ENCODE measurements at regions not wholly inside any gene's neighbourhood (a gene's known extent, or its start where the extent isn't known, plus 50 kb on each side); places are given as distances from the start of the nearest gene placed in this dataset.

- no peak for DNase-seq (ENCODE audit: low read depth in 3 of 3, low spot score in 1 of 3)
Measured at GRCh38 chr14:38524636-38525509, 269.0 kb upstream of the CLEC14A start.

- DNase-seq (ENCODE audit: low read depth in 3 of 3, low spot score in 1 of 3) = no peak
Measured at GRCh38 chr14:38522724-38523123, 266.8 kb upstream of the CLEC14A start.

GRCh38 chr14:38521591-38521990, 265.7 kb upstream of the CLEC14A start:
- DNase-seq (ENCODE audit: low read depth in 3 of 3, low spot score in 1 of 3) = no peak

GRCh38 chr14:38517426-38517825, 261.5 kb upstream of the CLEC14A start:
- no peak for DNase-seq (ENCODE audit: low read depth in 3 of 3, low spot score in 1 of 3)

DNA sequence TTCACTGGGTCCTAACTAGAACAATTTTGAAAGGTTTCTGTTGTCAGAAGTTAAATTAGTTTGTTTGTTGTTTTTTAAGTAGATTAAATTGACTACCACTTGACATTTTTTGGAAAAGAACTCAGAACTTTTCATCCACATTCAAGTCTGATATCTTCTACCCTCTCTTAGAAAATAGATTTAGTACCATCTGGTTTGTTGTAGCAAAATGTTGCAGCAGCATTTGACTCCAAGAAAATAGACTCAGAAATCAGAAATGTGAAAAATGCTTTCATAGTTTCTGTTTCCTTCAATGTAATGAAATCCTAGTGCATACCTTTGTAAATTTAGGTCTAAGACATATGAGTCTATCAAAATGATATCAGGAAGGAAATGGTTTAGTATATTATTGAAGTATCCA, 256.3 kb upstream of the CLEC14A start:
- DNase-seq (ENCODE audit: low read depth in 3 of 3, low spot score in 1 of 3) = no peak

GRCh38 chr14:38507299-38507698, 251.4 kb upstream of the CLEC14A start:
- no peak for DNase-seq (ENCODE audit: low read depth in 3 of 3, low spot score in 1 of 3)

DNA sequence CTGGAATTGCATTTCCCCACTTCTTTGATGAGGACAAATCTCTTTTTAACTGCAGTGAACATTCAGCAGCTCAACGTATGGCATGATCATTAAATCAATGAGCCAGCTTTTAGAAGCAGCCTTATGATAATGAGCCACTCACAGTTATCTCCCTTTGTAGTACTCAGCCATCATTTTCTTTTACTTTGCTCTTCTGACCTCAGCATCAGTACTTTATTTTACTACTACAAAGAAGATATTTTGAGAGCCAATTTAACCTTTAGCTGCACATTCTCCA, 250.0 kb upstream of the CLEC14A start:
- DNase-seq (ENCODE audit: low read depth in 3 of 3, low spot score in 1 of 3) = no peak

DNA sequence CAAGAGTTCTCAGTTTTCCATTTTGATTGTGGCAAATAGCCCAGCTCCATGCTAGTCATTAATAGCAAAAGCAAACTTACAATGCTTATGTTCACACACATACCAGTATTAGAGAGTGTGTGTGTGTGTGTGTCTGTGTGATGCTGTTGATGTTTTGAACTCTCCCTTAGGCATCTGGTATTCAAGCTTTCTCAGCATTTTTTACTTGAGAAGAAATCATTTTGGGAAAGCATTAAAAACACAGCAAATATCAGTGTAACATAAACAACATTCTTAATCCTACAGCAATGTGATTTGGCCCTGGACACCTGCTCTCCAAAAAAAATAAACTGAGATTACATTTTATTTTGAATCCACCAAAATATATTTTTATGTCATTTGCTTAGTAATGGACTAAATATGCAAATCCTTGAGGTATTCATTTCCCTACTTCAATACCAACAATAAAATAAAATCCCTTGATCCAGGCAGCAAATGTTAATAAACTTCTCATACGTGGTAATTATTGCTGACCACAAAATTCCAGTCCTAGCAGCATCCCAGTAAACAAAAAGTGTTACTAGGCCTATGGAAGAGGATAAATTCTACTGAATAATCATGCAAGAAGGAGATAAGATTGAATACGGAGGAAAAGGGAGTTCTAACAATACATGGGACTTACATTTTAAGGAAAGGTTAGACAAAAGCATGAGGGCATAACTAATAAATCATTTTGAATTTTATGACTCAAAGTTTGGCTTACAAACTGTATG, 249.5 kb upstream of the CLEC14A start:
- no peak for DNase-seq (ENCODE audit: low read depth in 3 of 3, low spot score in 1 of 3)

- no peak for DNase-seq (ENCODE audit: low read depth in 3 of 3, low spot score in 1 of 3)
Measured at GRCh38 chr14:38504175-38504574, 248.3 kb upstream of the CLEC14A start.

DNA sequence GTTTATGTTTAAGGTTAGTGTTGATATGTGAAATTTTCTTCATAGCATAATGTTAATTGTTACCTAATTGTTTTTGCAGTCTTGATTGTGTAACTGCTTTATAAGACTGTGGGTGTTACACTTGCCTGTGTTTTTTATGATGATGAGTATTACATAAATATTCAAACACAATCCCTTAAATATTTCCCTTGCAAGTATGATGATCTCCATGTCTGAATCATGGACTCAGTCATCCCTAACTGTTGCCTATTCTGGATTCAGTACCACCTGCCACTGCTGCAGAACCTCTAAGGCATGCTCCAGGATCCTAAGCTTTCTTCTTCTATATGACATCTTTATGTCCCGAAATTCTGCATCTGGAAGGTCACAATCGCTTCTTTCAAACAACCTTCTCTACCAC, 246.3 kb upstream of the CLEC14A start:
- no peak for DNase-seq (ENCODE audit: low read depth in 3 of 3, low spot score in 1 of 3)

DNA sequence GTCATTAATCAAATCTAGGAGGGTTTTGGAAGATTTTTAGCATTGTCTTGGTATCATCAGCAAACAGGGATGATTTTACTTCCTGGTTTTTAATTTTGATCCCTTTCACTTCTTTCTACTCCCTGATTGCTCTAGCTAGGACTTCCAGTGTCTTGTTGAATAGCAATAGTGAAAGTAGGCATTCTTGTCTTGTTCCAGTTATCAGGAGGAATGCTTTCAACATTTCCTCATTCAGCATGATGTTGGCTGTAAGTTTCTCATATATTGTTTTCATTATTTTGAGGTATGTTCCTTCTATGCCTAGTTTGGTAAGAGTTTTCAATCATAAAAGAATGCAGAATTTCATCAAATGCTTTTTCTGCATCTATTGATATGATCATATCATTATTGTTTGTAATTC, 244.2 kb upstream of the CLEC14A start:
- no peak for DNase-seq (ENCODE audit: low read depth in 3 of 3, low spot score in 1 of 3)

GRCh38 chr14:38496092-38496491, 240.2 kb upstream of the CLEC14A start:
- DNase-seq (ENCODE audit: low read depth in 3 of 3, low spot score in 1 of 3) = no peak

GRCh38 chr14:38490273-38490672, 234.4 kb upstream of the CLEC14A start:
- no peak for DNase-seq (ENCODE audit: low read depth in 3 of 3, low spot score in 1 of 3)

DNA sequence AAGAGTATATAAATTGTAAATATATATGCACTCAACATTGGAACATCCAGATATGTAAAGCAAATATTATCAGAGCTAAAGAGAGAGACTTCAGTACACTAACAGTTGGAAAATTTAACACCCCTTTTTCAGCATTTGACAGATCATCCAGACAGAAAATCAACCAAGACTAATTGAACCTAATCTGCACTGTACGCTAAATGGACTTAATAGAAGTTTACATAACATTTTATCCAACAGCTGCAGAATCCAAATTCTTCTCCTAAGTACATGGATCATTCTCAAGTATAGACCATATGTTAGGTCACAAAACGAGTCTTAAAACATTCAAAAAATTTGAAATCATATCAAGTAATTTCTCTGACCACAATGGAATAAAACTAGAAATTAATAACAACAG, 229.1 kb upstream of the CLEC14A start:
- DNase-seq (ENCODE audit: low read depth in 3 of 3, low spot score in 1 of 3) = no peak

GRCh38 chr14:38481952-38482678, 226.2 kb upstream of the CLEC14A start:
- no peak for DNase-seq (ENCODE audit: low read depth in 3 of 3, low spot score in 1 of 3)

DNA sequence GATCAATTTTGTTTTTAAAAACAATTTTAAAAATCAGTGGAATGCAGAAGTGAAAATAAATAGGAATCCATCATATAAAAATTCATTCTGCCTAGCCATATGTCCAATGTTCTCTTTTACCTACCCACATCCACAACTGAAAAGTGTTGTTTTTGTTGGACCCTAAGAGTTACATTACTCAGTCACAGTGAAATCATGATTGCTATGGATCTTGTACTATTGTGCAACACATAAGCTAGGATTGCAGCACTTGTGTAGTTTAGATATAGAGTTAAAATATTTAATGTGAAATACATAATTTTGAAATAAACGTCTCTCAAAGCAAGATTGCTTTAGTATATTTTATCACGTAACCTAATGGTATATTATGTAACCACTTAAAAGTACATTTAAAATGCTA, 213.3 kb upstream of the CLEC14A start:
- DNase-seq (ENCODE audit: low read depth in 3 of 3, low spot score in 1 of 3) = no peak

DNA sequence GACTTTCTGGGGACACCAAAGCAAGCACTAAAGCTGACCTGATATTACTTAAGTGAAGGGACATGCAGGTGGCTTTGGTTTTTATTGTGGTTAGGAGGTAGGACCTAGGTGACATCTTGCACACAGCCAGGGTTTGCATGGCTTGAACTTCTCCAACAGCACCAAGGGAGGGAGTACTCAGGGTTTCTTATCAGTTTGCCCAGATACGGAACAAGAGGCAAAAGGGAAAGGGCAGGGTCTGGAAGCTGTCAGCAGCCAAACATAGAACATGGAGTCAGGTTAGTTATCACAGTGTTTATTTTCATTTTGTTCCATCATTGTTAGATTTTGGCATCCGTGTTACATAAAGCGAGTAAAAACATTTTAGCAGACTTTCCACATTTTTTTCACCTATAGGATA, 186.3 kb upstream of the CLEC14A start:
- DNase-seq (ENCODE audit: low read depth in 3 of 3, low spot score in 1 of 3) = no peak

DNA sequence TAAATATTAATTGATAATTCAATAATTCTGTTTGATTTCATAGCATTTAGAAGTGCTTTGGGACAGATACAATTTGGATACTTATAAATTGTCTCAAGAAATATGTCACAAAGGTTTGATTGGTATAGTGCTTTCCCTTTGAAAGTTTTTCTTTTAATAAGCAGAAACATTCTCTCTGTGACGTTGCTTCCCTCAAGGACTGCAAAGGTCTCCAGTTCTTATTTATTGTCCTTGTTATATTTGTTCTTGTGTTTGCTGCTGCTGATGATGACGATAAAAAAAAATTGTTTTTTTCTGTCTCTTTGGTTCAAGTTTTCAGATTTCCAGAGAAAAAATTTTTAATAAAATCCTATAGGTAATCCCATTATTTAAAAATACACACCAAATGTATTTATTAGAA, 176.3 kb upstream of the CLEC14A start:
- no peak for DNase-seq (ENCODE audit: low read depth in 3 of 3, low spot score in 1 of 3)

GRCh38 chr14:38431156-38431555, 175.3 kb upstream of the CLEC14A start:
- no peak for DNase-seq (ENCODE audit: low read depth in 3 of 3, low spot score in 1 of 3)

DNA sequence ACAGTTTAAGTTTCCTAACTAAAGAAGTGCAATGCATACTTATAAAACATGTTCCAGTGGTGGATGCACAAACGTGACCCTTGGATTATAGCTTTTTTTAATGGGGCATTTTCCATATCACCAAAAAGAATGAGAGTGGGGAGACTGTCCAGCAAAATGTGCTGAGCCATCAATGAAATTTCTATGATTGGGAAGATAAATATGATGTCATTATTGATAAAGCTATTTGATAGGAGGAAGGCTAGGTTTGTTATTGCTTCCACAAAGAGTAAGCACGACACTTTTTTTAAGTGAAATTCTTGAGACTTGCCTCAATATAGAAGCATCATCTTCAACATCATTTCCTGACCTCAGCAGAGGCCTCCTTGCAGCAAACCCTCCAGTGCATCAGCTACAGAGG, 174.6 kb upstream of the CLEC14A start:
- DNase-seq (ENCODE audit: low read depth in 3 of 3, low spot score in 1 of 3) = no peak

DNA sequence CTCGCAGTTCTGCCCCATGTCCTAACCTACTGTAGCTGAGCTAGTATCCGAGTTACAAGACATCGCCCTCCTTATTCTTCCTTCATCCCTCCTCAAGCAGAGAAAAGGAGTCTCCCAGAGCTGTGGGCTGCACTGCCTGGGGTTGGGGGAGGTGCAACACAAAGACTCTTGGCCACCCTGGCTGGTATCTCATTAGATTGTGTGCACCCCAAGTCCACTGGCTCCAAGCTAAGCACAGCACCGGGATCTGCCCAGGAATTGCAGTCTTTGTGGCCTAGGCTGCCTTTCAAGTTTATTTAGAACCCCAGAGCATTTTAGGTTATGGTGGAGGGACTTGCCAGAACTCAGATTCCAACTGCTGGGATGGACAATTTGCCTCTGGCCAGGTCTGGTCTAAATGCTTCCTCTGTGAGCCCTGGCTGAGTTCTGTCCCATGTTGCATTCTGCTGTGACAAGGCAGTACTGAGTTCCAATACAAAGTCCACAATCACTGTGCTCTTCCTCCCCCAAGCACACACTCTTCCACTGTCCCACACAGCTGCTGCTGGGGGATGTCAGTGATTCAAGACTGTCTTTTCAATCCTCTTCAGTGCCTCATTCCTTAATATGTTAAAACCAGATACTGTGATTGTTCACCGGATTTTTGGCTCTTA, 169.6 kb upstream of the CLEC14A start:
- no peak for DNase-seq (ENCODE audit: low read depth in 3 of 3, low spot score in 1 of 3)

DNA sequence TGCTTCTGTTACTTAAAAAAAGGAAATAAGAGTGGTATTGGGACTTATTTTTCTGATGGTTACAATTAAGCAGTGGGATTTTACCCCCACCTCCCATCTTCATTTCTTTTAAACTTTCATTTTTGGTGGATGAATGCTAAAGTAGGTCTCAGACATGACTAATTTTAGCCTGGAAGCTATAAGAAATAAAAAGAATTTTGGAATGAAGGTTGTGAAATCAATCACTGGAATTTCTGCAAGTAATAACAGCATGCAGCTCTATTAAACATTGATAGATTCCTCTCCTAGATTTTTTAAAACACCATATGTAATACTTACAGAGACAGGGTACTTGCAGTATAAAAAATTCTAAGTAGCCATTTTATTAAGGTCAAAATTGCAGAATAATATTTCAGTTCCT, 164.2 kb upstream of the CLEC14A start:
- DNase-seq (ENCODE audit: low read depth in 3 of 3, low spot score in 1 of 3) = no peak
